KMS-11 (cell line): ENCODE measurements at regions not wholly inside any gene's neighbourhood (a gene's known extent, or its start where the extent isn't known, plus 50 kb on each side); places are given as distances from the start of the nearest gene placed in this dataset.

Experiments
- H2AFZ ChIP-seq: fragments of 200-600 bp; sonication (generic); 2 replicates; pipeline ENCODE4 v1.6.1; 2016; ENCODE audit warnings: antibody characterized with exemption, mixed run types, low read depth
- H3K27ac ChIP-seq: fragments of 200-600 bp; sonication (generic); 2 replicates; pipeline ENCODE4 v1.6.1; 2016; ENCODE audit warnings: mild to moderate bottlenecking, mixed run types
- H3K27me3 ChIP-seq: fragments of 200-600 bp; sonication (generic); 2 replicates; pipeline ENCODE4 v1.6.1; 2017; ENCODE audit warnings: mild to moderate bottlenecking, low read depth, mixed run types, moderate library complexity; ENCODE audit not compliant: insufficient read depth
- H3K36me3 ChIP-seq: fragments of 200-600 bp; sonication (generic); 2 replicates; pipeline ENCODE4 v1.6.1; 2017; ENCODE audit warnings: mild to moderate bottlenecking, mixed run types; ENCODE audit not compliant: insufficient read depth
- H3K4me1 ChIP-seq: fragments of 200-600 bp; sonication (generic); 2 replicates; pipeline ENCODE4 v1.6.1; 2016; ENCODE audit warnings: mild to moderate bottlenecking, low read depth, mixed run types; ENCODE audit not compliant: poor library complexity, severe bottlenecking
- H3K4me2 ChIP-seq: fragments of 200-600 bp; sonication (generic); 2 replicates; pipeline ENCODE4 v1.7.0; 2016; ENCODE audit warnings: mild to moderate bottlenecking, mixed run types
- H3K4me3 ChIP-seq: fragments of 200-600 bp; sonication (generic); IDR thresholded peaks from 2 replicates; pipeline ENCODE4 v1.6.1; 2017; ENCODE audit warnings: low read depth, low read length, mixed read lengths; ENCODE audit not compliant: insufficient read depth
- H3K79me2 ChIP-seq: fragments of 200-600 bp; sonication (generic); 2 replicates; pipeline ENCODE4 v1.6.1; 2016; ENCODE audit warnings: low read depth, mixed run types; ENCODE audit not compliant: insufficient read depth
- H3K9ac ChIP-seq: fragments of 200-600 bp; sonication (generic); 2 replicates; pipeline ENCODE4 v1.6.1; 2016; ENCODE audit warnings: mild to moderate bottlenecking, mixed run types
- H4K20me1 ChIP-seq: fragments of 200-600 bp; sonication (generic); 2 replicates; pipeline ENCODE4 v1.6.1; 2016; ENCODE audit warnings: mild to moderate bottlenecking, mixed run types; ENCODE audit not compliant: insufficient read depth
- CTCF ChIP-seq: fragments of 200-600 bp; sonication (generic); conservative IDR thresholded peaks from 2 replicates; pipeline ENCODE4 v1.6.1; 2017; ENCODE audit warnings: low read depth, mild to moderate bottlenecking, antibody characterized with exemption, low read length, moderate library complexity, mixed read lengths

- Histone ChIP-seq H3K9ac (no peak overlapping the region), H3K27ac (no peak overlapping the region), H3K4me3 (no peak overlapping the region), H3K36me3 (no peaks in the 10 kb centered on the region), H2AFZ (no peak overlapping the region), H3K4me2 (no peak overlapping the region), H3K4me1 (no peaks in the 10 kb centered on the region), H3K79me2 (no peaks in the 10 kb centered on the region), H4K20me1 (no peaks in the 10 kb centered on the region), H3K27me3 (no peaks in the 10 kb centered on the region)
- no peak for TF ChIP-seq CTCF
These were observed 1244.1 kb downstream of the ROBO2 start for GRCh38 chr3:78283994-78284393.

GRCh38 chr3:78285032-78285728 lies 1245.3 kb downstream of the ROBO2 start:
- Histone ChIP-seq H3K4me2 (no peak overlapping the region), H2AFZ (no peak overlapping the region), H3K27ac (no peak overlapping the region), H4K20me1 (no peaks in the 10 kb centered on the region), H3K4me1 (no peaks in the 10 kb centered on the region), H3K4me3 (no peak overlapping the region), H3K36me3 (no peaks in the 10 kb centered on the region), H3K79me2 (no peaks in the 10 kb centered on the region), H3K9ac (no peak overlapping the region), H3K27me3 (no peaks in the 10 kb centered on the region)
- TF ChIP-seq CTCF: no peak

GRCh38 chr3:78287085-78287484 lies 1247.2 kb downstream of the ROBO2 start:
- Histone ChIP-seq H3K4me2 (no peak overlapping the region), H3K9ac (no peak overlapping the region), H4K20me1 (no peaks in the 10 kb centered on the region), H3K36me3 (no peaks in the 10 kb centered on the region), H3K27me3 (no peaks in the 10 kb centered on the region), H2AFZ (no peak overlapping the region), H3K27ac (no peak overlapping the region), H3K79me2 (no peaks in the 10 kb centered on the region), H3K4me1 (no peaks in the 10 kb centered on the region), H3K4me3 (no peak overlapping the region)
- no peak for TF ChIP-seq CTCF

- Histone ChIP-seq H2AFZ (no peak overlapping the region), H3K36me3 (no peaks in the 10 kb centered on the region), H3K4me2 (no peak overlapping the region), H3K27me3 (no peaks in the 10 kb centered on the region), H3K4me1 (no peaks in the 10 kb centered on the region), H3K27ac (no peak overlapping the region), H4K20me1 (no peaks in the 10 kb centered on the region), H3K79me2 (no peaks in the 10 kb centered on the region), H3K4me3 (no peak overlapping the region), H3K9ac (no peak overlapping the region)
- no peak for TF ChIP-seq CTCF
These were observed 1253.4 kb downstream of the ROBO2 start for GRCh38 chr3:78293284-78293683.
